OCI-LY7 (cell line): ENCODE measurements at regions not wholly inside any gene's neighbourhood (a gene's known extent, or its start where the extent isn't known, plus 50 kb on each side); places are given as distances from the start of the nearest gene placed in this dataset.

Experiments
- BruUV-seq: library from RNA; stranded (reverse); fragments of 400-500 nt; replicated peaks from 2 replicates; lab custom pipeline; 2021; lab: Mats Ljungman, UMichigan
- CTCF ChIA-PET: fragments of 300-600 bp; sonication (Branson Sonifier 250); formaldehyde crosslinking; loops from one replicate; lab custom pipeline; 2022; ENCODE audit warnings: antibody characterized with exemption; ENCODE audit not compliant: unreplicated experiment; lab: Charles Lee
- POLR2A ChIA-PET: fragments of 300-600 bp; sonication (Branson Sonifier 250); formaldehyde crosslinking; loops from one replicate; lab custom pipeline; 2022; ENCODE audit warnings: antibody characterized with exemption; lab: Charles Lee
- DNase-seq: peaks from one replicate; pipeline ENCODE4 v3.0.0-alpha.2; 2015; ENCODE audit warnings: low spot score
- H2AFZ ChIP-seq: fragments of 200-600 bp; sonication (generic), shearing (Covaris generic); 2 replicates; pipeline ENCODE4 v1.6.1; 2014; ENCODE audit warnings: mild to moderate bottlenecking, antibody characterized with exemption, low read length, moderate library complexity
- H3K27ac ChIP-seq: fragments of 200-600 bp; sonication (generic); 2 replicates; pipeline ENCODE4 v1.5.1; 2014; ENCODE audit warnings: mixed run types, low read depth, mild to moderate bottlenecking, moderate library complexity, low read length, inconsistent platforms; ENCODE audit not compliant: poor library complexity, severe bottlenecking
- H3K36me3 ChIP-seq: fragments of 200-600 bp; sonication (generic); 2 replicates; pipeline ENCODE4 v1.6.1; 2014; ENCODE audit warnings: mild to moderate bottlenecking, antibody characterized with exemption, low read length, moderate library complexity, mixed read lengths; ENCODE audit not compliant: insufficient read depth
- H3K4me1 ChIP-seq: fragments of 200-600 bp; sonication (generic); 2 replicates; pipeline ENCODE4 v1.5.1; 2014; ENCODE audit warnings: mild to moderate bottlenecking, low read length; ENCODE audit not compliant: insufficient read depth, poor library complexity, severe bottlenecking
- H3K4me2 ChIP-seq: fragments of 200-600 bp; sonication (generic); 2 replicates; pipeline ENCODE4 v1.6.1; 2014; ENCODE audit warnings: mild to moderate bottlenecking, low read length
- H3K4me3 ChIP-seq: fragments of 200-600 bp; sonication (generic); 2 replicates; pipeline ENCODE4 v1.5.1; 2014; ENCODE audit warnings: mild to moderate bottlenecking, low read depth, low read length; ENCODE audit not compliant: poor library complexity, severe bottlenecking
- H3K79me2 ChIP-seq: fragments of 200-600 bp; sonication (generic); 2 replicates; pipeline ENCODE4 v1.6.1; 2016; ENCODE audit warnings: low read depth, mild to moderate bottlenecking, low read length, moderate library complexity, mixed read lengths; ENCODE audit not compliant: insufficient read depth
- H3K9me2 ChIP-seq: fragments of 200-600 bp; sonication (generic); 2 replicates; pipeline ENCODE4 v1.6.1; 2016; ENCODE audit warnings: mild to moderate bottlenecking, low read length, mixed read lengths; ENCODE audit not compliant: insufficient read depth
- H3K9me3 ChIP-seq: fragments of 200-600 bp; sonication (generic); 2 replicates; pipeline ENCODE4 v1.6.1; 2014; ENCODE audit warnings: mild to moderate bottlenecking, mixed run types, low read length, mixed read lengths
- H4K20me1 ChIP-seq: fragments of 200-600 bp; sonication (generic); 2 replicates; pipeline ENCODE4 v1.6.1; 2014; ENCODE audit warnings: mild to moderate bottlenecking, antibody characterized with exemption, low read length, moderate library complexity, mixed read lengths; ENCODE audit not compliant: insufficient read depth
- EZH2phosphoT487 ChIP-seq: fragments of 200-600 bp; sonication (generic); IDR thresholded peaks from 2 replicates; pipeline ENCODE4 v1.6.1; 2018; ENCODE audit warnings: low read depth, borderline replicate concordance, mild to moderate bottlenecking, mixed run types, antibody characterized with exemption, low read length, moderate library complexity, mixed read lengths
- intact Hi-C: fragments of 100-400 bp; cut with micrococcal nuclease; formaldehyde crosslinking; loops from one replicate; pipeline ENCODE4 v1.10.0; 2022; ENCODE audit not compliant: unreplicated experiment
- TF ChIP-seq, protein P1 (sequence below): fragments of 200-600 bp; sonication (generic); conservative IDR thresholded peaks from 2 replicates; pipeline ENCODE4 v1.5.1; 2014; ENCODE audit warnings: mild to moderate bottlenecking, antibody characterized with exemption, low read length, moderate library complexity, mixed read lengths

- DNase-seq = no peak
- Histone ChIP-seq H2AFZ (no peak overlapping the region), H3K9me2 (no peaks in the 10 kb centered on the region), H3K4me2 (no peak overlapping the region), H3K9me3 (no peaks in the 10 kb centered on the region), H4K20me1 (no peaks in the 10 kb centered on the region), H3K36me3 (no peaks in the 10 kb centered on the region), H3K4me3 (no peak overlapping the region), H3K79me2 (no peaks in the 10 kb centered on the region), H3K4me1 (no peaks in the 10 kb centered on the region), H3K27ac (no peak overlapping the region)
- BruUV-seq = no TSS peak
- ChIA-PET CTCF (no interaction called here), POLR2A (no interaction called here)
- TF ChIP-seq, protein P1, sequence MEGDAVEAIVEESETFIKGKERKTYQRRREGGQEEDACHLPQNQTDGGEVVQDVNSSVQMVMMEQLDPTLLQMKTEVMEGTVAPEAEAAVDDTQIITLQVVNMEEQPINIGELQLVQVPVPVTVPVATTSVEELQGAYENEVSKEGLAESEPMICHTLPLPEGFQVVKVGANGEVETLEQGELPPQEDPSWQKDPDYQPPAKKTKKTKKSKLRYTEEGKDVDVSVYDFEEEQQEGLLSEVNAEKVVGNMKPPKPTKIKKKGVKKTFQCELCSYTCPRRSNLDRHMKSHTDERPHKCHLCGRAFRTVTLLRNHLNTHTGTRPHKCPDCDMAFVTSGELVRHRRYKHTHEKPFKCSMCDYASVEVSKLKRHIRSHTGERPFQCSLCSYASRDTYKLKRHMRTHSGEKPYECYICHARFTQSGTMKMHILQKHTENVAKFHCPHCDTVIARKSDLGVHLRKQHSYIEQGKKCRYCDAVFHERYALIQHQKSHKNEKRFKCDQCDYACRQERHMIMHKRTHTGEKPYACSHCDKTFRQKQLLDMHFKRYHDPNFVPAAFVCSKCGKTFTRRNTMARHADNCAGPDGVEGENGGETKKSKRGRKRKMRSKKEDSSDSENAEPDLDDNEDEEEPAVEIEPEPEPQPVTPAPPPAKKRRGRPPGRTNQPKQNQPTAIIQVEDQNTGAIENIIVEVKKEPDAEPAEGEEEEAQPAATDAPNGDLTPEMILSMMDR = no peak
- no peak for TF ChIP-seq EZH2phosphoT487
- intact Hi-C loops = no loop called here
Observed at GRCh38 chr3:150152567-150152966, 181.9 kb upstream of the PFN2 start.

GRCh38 chr3:150150633-150151032, 179.9 kb upstream of the PFN2 start:
- ChIA-PET POLR2A (interaction anchor here (0.5 kb wide), 1 partner anchor 1136 kb away, joined by 4 read pairs; no protein-coding TSS in a partner anchor), CTCF (no interaction called here)
- H3K27ac ChIP-seq = no peak overlapping the region
- H3K9me3 ChIP-seq = no peaks in the 10 kb centered on the region
- no peaks in the 10 kb centered on the region for H3K36me3 ChIP-seq
- TF ChIP-seq, protein P1 = no peak
- no peaks in the 10 kb centered on the region for H3K9me2 ChIP-seq
- no peaks in the 10 kb centered on the region for H3K79me2 ChIP-seq
- H3K4me1 ChIP-seq = no peaks in the 10 kb centered on the region
- no peak for DNase-seq
- no peak overlapping the region for H3K4me2 ChIP-seq
- no peak overlapping the region for H3K4me3 ChIP-seq
- intact Hi-C loops = no loop called here
- no TSS peak for BruUV-seq
- H4K20me1 ChIP-seq = no peaks in the 10 kb centered on the region
- H2AFZ ChIP-seq = no peak overlapping the region

GRCh38 chr3:150149651-150150051, 179.0 kb upstream of the PFN2 start:
- ChIA-PET POLR2A (interaction anchor here (0.6 to 1.0 kb wide), 3 partner anchors 10 to 1313 kb away, joined by 3 to 4 read pairs (median 4); no protein-coding TSS in a partner anchor), CTCF (no interaction called here)
- no peak overlapping the region for H2AFZ ChIP-seq
- no peak for DNase-seq
- no peaks in the 10 kb centered on the region for H4K20me1 ChIP-seq
- H3K79me2 ChIP-seq = no peaks in the 10 kb centered on the region
- no peak for TF ChIP-seq EZH2phosphoT487
- no peak overlapping the region for H3K4me2 ChIP-seq
- no peaks in the 10 kb centered on the region for H3K9me2 ChIP-seq
- H3K36me3 ChIP-seq = no peaks in the 10 kb centered on the region
- no peak overlapping the region for H3K27ac ChIP-seq
- H3K9me3 ChIP-seq = no peaks in the 10 kb centered on the region
- H3K4me3 ChIP-seq = no peak overlapping the region
- intact Hi-C loops = no loop called here
- BruUV-seq = no TSS peak
- H3K4me1 ChIP-seq = no peaks in the 10 kb centered on the region
